HG03045 (cell line): ENCODE measurements at regions not wholly inside any gene's neighbourhood (a gene's known extent, or its start where the extent isn't known, plus 50 kb on each side); places are given as distances from the start of the nearest gene placed in this dataset.

Source experiments
- ATAC-seq: cut with Tn5 transposase; IDR thresholded peaks from one replicate; pipeline ENCODE4 v1.9.1; 2021; ENCODE audit warnings: mild to moderate bottlenecking, moderate library complexity; ENCODE audit not compliant: unreplicated experiment

DNA sequence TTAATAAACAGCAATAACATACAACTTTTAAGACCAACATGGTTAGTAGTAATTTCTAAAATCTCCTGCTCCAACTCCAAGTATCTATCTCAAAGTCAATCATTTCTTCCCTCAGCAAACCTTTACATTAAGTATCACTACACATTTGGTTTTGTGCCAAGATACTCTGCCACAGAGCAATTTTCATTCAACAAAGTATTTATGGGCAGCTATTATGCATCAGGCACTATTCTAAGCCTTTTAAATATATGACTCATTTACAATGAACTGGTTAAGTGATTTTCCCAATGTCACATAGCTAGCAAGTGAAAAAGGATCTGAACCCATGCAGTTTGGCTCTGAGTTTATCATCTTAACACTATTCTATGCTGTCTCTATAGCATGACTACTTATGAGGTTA is 264.3 kb downstream of the NOL4 start:
- ATAC-seq, result no peak

GRCh38 chr18:33959609-33960008 is 265.1 kb downstream of the NOL4 start:
- ATAC-seq, result no peak

GRCh38 chr18:33957707-33958106 is 267.0 kb downstream of the NOL4 start:
- ATAC-seq, result no peak

GRCh38 chr18:33951031-33951430 is 273.7 kb downstream of the NOL4 start:
- ATAC-seq, result no peak

GRCh38 chr18:33946336-33946735 is 278.4 kb downstream of the NOL4 start:
- no peak for ATAC-seq

DNA sequence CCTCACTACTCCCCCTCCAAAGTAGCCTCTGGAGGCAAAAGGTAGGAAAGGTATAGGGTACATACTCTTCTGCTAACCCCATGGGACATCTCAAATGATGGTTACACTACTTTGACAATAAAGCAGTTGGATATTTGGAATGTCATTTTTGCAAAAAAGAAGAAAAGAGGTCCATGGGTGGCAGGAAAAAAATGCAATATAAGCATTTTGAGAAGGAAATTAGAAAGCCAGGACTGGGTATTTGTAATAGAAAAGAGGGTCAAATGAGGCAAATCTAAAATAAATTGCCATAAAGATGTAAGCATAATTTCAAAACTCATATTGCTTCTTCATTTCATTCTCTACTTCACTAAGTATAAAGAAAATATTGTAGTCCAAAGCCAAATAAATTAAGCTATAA is 280.2 kb downstream of the NOL4 start:
- no peak for ATAC-seq

DNA sequence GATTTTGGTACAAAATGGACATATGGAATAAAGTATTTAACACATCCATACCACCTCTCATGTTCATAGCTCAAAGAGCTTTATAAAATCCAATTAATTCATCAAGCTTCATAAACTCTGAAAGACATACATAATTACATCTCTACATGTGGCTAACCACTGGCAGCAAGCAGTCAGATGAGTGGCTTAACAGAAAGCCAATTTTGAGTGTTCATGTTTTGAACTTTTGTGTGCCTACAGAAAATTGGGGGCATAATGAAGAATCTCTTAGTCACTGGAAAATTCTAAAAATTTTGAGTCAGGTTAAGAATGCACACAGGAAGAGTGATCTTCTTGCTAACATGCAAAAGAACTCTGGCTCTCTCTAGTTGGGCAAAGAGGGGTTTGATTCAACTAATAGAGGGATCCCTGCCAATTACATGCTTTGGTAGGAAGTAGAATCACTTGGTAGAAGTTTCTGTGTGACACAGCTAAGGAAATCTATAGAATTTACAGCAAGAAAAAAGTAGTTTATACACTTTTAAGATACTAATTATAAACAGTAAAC is 287.4 kb downstream of the NOL4 start:
- ATAC-seq, result no peak

DNA sequence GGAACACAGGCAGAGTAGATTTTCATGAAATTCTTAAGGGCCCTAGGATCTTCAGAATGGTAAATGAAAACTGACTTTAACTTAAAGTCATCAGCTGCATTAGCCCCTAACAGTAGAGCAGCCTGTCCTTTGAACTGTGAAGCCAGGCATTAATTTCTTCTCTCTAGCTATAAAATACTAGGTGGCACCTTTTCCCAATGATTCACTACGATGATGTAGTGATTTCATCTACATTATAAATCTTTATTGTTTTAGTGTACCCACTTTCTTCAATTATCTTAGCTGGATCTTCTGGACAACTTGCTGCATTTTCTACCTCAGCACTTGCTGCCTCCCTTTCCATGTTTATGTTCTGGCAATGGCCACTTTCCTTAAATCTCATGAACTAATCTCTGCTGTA is 290.5 kb downstream of the NOL4 start:
- no peak for ATAC-seq

- ATAC-seq, result no peak
These were observed 296.5 kb downstream of the NOL4 start for GRCh38 chr18:33928231-33928630.

GRCh38 chr18:33924576-33924975 is 300.1 kb downstream of the NOL4 start:
- ATAC-seq, result no peak

DNA sequence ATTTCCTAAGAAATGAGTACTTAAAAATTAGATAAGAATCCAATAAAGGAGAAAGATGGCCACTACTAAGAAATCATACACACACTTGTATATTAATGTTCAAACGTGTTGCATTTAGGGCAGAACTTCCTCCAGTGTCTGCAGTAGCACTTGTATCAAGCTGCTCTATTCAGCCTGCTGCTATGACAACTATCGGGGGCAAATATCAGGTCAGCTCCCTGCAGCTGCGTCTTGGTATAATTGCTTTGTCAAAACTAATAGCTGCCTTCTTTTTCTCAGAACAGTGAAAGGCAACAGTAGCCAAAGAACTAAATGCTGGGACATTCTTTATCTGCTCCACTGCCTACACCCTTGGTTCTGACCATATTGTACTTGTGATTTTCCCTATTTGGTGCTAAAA is 300.7 kb downstream of the NOL4 start:
- ATAC-seq, result no peak

- ATAC-seq, result no peak
These were observed 306.1 kb downstream of the NOL4 start for GRCh38 chr18:33918571-33918970.

DNA sequence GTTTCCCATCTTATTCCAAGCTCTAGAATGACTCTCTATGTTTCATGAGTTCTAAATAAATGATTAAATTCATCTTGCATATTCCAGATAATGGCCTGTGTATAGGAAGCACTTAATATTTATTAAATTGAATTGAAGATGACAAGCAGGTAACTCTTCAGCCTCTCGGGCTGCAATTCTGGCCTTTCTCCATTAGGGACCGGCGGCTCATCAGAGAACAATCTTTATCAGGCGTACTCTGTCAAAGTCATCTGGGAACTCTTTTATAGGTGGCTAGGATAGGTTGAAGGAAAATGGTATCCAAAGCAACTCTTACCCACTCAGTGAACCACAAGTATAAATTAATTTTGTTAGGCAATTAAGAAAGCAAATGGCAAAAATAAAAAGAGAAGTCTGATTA is 308.5 kb downstream of the NOL4 start:
- ATAC-seq, result no peak

DNA sequence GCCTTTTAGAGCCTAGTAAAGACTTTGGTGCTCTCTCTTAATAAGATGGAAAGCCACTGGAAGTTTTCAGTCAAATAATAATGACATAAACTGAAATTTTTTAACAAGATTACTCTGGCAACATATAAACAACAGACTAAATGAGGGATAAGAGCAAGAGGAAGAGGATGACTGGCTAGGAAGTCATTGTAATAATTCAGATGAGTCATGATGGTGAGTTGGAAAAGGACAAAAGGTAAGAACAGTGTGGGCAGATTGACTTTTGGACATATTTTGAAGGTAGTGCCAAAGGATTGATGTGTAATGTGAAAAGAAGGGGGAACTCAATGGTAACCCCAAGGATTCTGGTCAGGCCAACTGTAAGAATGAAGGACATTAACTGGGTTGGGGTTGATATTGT is 310.3 kb downstream of the NOL4 start:
- no peak for ATAC-seq

- ATAC-seq, result no peak
These were observed 318.7 kb downstream of the NOL4 start for GRCh38 chr18:33906046-33906445.

DNA sequence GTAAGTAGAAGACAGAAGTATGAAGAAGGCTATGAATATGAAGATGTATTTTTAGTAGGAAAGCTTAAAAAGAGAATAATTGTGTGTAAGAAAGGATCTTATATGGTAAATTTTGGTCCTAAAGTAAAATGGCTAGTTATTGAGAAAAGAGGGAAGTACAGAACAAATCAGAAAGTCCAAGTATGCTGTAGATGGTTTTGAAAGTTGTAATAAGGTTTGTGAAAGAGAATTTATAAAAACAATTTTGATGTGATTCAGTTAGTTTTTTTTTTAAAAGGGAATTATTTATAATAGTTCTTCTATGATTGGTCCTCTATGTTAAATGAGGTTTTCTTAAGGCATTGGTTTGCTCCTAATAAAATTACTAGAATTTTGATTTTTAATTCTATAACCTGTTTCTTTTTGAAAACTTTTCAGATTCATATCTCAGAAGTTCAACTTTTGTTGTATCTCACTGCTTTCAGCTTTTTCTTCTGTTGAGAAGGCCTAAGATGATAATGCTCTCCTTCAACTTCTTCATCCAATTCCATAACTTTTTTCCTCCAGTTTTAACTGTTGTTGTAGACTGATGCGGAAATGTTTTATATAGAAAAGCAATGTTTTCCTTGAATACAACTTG is 322.7 kb downstream of the NOL4 start:
- no peak for ATAC-seq

DNA sequence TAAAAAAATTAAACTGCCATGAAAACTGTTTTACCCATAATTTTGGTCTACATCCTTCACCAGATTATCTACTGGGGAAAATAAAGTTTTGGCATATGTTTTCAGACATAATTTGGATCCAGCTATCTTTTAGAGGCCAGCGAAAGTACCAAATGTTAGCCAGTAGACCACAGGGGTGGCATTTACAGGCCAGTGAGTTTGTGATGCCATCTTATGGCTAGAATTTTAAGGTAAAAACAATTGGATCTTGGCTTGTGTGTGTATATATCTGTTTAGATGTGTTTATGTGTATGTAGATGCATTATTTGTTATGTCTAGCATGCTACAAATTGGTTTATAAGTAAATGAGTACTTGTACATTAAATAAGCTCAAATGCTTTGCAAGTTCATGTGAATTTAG is 322.6 kb downstream of the ASXL3 start:
- ATAC-seq, result no peak

DNA sequence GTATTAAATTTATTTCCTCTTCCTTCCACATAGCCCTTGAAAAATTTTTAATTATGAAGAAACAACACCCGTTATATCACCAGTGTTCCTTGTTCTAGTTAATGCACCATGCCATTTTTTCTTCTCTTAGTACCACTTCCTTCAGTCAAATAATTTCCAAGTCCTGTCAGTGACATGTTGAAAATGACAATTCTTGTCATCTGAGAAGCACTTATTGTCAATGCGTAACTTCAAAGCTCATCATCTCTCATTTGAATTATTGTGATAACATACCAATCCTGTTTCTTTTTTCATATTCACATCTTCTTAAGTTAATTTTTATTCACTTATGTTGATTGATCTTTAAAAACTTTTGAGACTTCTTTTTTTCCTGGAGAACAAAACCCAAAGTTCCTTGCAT is 320.4 kb downstream of the ASXL3 start:
- no peak for ATAC-seq

- no peak for ATAC-seq
These were observed 300.2 kb downstream of the ASXL3 start for GRCh38 chr18:33878213-33878612.

- no peak for ATAC-seq
These were observed 297.1 kb downstream of the ASXL3 start for GRCh38 chr18:33875029-33875565.

GRCh38 chr18:33873112-33873511 is 295.1 kb downstream of the ASXL3 start:
- ATAC-seq, result no peak

DNA sequence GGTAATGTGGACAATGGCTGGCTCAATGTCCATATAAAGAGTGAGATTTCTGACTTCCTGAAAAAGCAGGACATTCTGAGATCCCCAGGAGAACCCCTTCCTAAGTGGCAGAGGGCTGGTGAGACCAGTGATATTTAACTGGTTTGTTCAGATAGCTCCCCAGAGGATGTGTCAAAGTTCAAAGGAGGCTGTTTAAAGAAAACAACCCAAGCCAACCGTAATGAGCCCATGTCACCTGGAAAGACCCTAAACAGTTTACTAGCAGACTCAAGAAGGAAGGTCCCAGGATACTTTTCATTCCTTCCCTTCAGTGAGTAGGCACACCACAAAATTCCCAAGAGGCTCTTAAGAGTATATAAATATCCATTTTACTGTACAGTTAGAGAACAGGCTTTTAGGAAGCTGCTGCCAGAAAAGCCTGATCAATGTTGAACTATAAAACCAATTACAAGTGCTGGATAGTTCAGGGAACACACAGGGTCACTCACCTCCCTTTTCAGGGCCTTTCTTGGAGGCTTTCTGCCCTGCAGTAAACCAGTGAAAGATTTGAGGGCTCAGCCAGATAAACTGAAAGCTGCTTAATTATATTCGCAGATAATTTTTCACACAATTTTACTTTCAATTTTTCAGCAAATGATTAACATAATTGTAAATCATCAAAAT is 293.5 kb downstream of the ASXL3 start:
- ATAC-seq, result no peak
